ENCODE measurements at regions not wholly inside any gene's neighbourhood (a gene's known extent, or its start where the extent isn't known, plus 50 kb on each side); places are given as distances from the start of the nearest gene placed in this dataset.

DNA sequence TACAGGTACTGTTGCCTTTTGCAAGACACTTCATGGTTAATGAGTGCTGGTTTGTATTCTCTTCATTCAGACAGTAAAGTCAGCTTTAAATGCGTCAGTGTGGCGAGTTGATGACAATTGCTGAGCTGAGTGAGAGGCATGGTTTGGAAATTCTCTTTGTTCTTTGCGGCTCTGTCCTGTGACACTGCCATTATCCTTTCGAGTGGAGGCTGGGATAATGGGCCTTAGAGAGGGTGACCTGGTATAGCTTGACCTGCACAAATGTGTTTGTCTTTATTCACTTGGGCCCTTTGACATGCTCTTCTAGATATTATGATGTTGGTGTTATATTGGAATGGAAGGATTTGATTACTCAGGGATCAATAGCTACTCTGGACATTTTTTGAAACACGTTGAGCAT lies 208.5 kb upstream of the FAT1 start:
- H2BK5ac ChIP-seq (ENCODE audit: low read depth, low read length), result no peak overlapping the region
- H3K4ac ChIP-seq (replicated peaks; ENCODE audit: insufficient read length, low read depth, low read length), result no peak overlapping the region
- no peak overlapping the region for H2BK20ac ChIP-seq (ENCODE audit: low read length)
- no peak overlapping the region for H3K18ac ChIP-seq (ENCODE audit: extremely low read depth, low read length)
- no peak overlapping the region for H3K23ac ChIP-seq (ENCODE audit: insufficient read length)
- H4K20me1 ChIP-seq (replicated peaks in 1 of 2; ENCODE audit: control insufficient read depth in 1 of 2, insufficient read depth in 2 of 2, low read length in 2 of 2), result no peaks in the 10 kb centered on the region
- H2BK12ac ChIP-seq (ENCODE audit: low read depth, low read length), result no peak overlapping the region
- no peak overlapping the region for H2AK5ac ChIP-seq (ENCODE audit: low read depth, low read length)
- no peak overlapping the region for H4K8ac ChIP-seq (ENCODE audit: extremely low read depth, insufficient read depth, low read length)
- no peak overlapping the region for H4K91ac ChIP-seq (replicated peaks; ENCODE audit: insufficient read length, low read length)
- no peak overlapping the region for H3K27ac ChIP-seq (ENCODE audit: low read depth, low read length)
- WGBS, 2 experiments (ENCODE audit: extremely low coverage in 1 of 2, insufficient coverage in 1 of 2, insufficient read length in 1 of 2, insufficient replicate concordance in 2 of 2, low coverage in 1 of 2, low lambda C conversion rate in 2 of 2, missing lambda C conversion rate in 1 of 2), result 99% methylated on average over 5 of the region's 5 CpGs; no CpG with 5 or more reads in 1 of the 2 experiments
- TF ChIP-seq GTF2F1 (IDR thresholded peaks at IDR 0.05; ENCODE audit: borderline replicate concordance, low read depth, low read length) (no peak), SP4 (IDR thresholded peaks at IDR 0.05; ENCODE audit: low read length) (no peak), ATF3 (IDR thresholded peaks at IDR 0.05; ENCODE audit: insufficient read depth, low read depth, low read length) (no peak), KDM4A (IDR thresholded peaks at IDR 0.05; ENCODE audit: low read depth, low read length, severe bottlenecking) (no peak), POU5F1 (IDR thresholded peaks at IDR 0.05; ENCODE audit: low read depth, low read length) (no peak), MAFK (IDR thresholded peaks at IDR 0.05; ENCODE audit: low read depth, low read length) (no peak), ZNF274 (IDR thresholded peaks at IDR 0.05; ENCODE audit: borderline replicate concordance, extremely low read depth, low read length) (no peak), HDAC6 (IDR thresholded peaks at IDR 0.05; ENCODE audit: low read depth, low read length) (no peak), SP1 (IDR thresholded peaks at IDR 0.05; ENCODE audit: low read depth, low read length) (no peak), PHF8 (conservative IDR thresholded peaks at IDR 0.05; ENCODE audit: low read depth, low read length) (no peak), JUND (IDR thresholded peaks at IDR 0.05; ENCODE audit: low read length) (no peak), CHD2 (IDR thresholded peaks at IDR 0.05; ENCODE audit: low read length) (no peak), BACH1 (IDR thresholded peaks at IDR 0.05; ENCODE audit: low read length) (no peak), RXRA (IDR thresholded peaks at IDR 0.05; ENCODE audit: insufficient read depth, low read depth, low read length) (no peak)
- TF ChIP-seq, protein P1, sequence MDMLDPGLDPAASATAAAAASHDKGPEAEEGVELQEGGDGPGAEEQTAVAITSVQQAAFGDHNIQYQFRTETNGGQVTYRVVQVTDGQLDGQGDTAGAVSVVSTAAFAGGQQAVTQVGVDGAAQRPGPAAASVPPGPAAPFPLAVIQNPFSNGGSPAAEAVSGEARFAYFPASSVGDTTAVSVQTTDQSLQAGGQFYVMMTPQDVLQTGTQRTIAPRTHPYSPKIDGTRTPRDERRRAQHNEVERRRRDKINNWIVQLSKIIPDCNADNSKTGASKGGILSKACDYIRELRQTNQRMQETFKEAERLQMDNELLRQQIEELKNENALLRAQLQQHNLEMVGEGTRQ (IDR thresholded peaks at IDR 0.05; ENCODE audit: low read length), result no peak
- H3K79me2 ChIP-seq (ENCODE audit: control insufficient read depth in 1 of 2, insufficient read depth in 2 of 2, low read length in 2 of 2), result no peaks in the 10 kb centered on the region
- peaks cover 3% of the 10 kb centered on the region in 2 experiments; a peak in 1 of 4 replicates for H3K9me3 ChIP-seq (ENCODE audit: insufficient read depth in 2 of 2, low read depth in 1 of 2, low read length in 1 of 2)
- no peak overlapping the region for H3K14ac ChIP-seq (ENCODE audit: insufficient read length)
- no peaks in the 10 kb centered on the region for H3K23me2 ChIP-seq (ENCODE audit: low read depth, low read length)
- no peak overlapping the region for H2BK120ac ChIP-seq (replicated peaks; ENCODE audit: low read depth, low read length)
- H4K5ac ChIP-seq (ENCODE audit: insufficient read length, low read depth, low read length), result no peak overlapping the region
- no peak for DNase-seq (ENCODE audit: low read depth in 1 of 2, low spot score in 2 of 2)
- no peak overlapping the region for H3K9ac ChIP-seq (replicated peaks in 1 of 4; ENCODE audit: extremely low read depth in 1 of 4, low read depth in 3 of 4, low read length in 3 of 4)
- ChIA-PET CTCF (ENCODE audit: partially characterized antibody) (interaction anchor here (2.6 kb wide), 1 partner anchor 16 kb away, joined by 7 read pairs; no protein-coding TSS in a partner anchor), POLR2A (ENCODE audit: partially characterized antibody) (no interaction called here)
- no peaks in the 10 kb centered on the region for H3K79me1 ChIP-seq (ENCODE audit: low read depth, low read length)
- FAIRE-seq, result no peak
- H2AFZ ChIP-seq (ENCODE audit: low read length), result no peak overlapping the region
- H3K36me3 ChIP-seq (ENCODE audit: control insufficient read depth in 2 of 4, insufficient read depth in 4 of 4, low read length in 3 of 4), result no peaks in the 10 kb centered on the region
- H3K56ac ChIP-seq (replicated peaks; ENCODE audit: insufficient read length, low read depth, low read length), result no peak overlapping the region
- H3K27me3 ChIP-seq (replicated peaks in 1 of 4; ENCODE audit: control insufficient read depth in 3 of 4, extremely low read depth in 1 of 4, insufficient read depth in 3 of 4, low read length in 3 of 4), result no peaks in the 10 kb centered on the region
- no peak overlapping the region for H3K4me3 ChIP-seq (ENCODE audit: extremely low read depth in 1 of 4, insufficient read depth in 2 of 4, low read depth in 3 of 4, low read length in 4 of 4)
- no peaks in the 10 kb centered on the region for H3K4me1 ChIP-seq (replicated peaks in 1 of 4; ENCODE audit: control insufficient read depth in 3 of 4, insufficient read depth in 4 of 4, low read length in 3 of 4)
- no peak overlapping the region for H2BK15ac ChIP-seq (ENCODE audit: low read length)
- H3K4me2 ChIP-seq (ENCODE audit: insufficient read depth in 1 of 2, low read depth in 2 of 2, low read length in 2 of 2), result no peak overlapping the region

Measured in H1 (cell line).